HG02759 (cell line): ENCODE measurements at regions not wholly inside any gene's neighbourhood (a gene's known extent, or its start where the extent isn't known, plus 50 kb on each side); places are given as distances from the start of the nearest gene placed in this dataset.

ENCODE experiments used
- ATAC-seq: cut with Tn5 transposase; IDR thresholded peaks from one replicate; pipeline ENCODE4 v1.9.1; 2021; ENCODE audit warnings: mild to moderate bottlenecking, moderate library complexity; ENCODE audit not compliant: unreplicated experiment

DNA sequence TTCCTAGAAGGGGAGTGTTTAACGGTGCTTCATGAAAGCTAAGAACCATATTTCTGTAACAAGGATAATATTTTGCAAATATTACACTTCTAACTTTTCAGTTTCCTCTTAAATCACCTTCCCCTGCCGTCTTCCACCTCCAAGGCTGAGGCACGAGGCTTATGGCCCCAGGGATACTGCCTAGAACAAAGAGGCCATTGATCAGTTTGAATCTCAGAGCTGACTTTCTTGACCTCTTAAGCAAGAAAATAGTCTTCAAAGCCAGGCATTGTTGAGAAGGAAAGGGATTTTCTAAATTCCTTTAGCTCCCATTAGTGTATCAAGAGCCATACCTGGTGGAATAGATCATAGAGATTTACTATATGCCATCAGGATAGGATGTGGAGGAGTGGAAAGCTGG is 566.2 kb downstream of the BNC2 start:
- no peak for ATAC-seq

DNA sequence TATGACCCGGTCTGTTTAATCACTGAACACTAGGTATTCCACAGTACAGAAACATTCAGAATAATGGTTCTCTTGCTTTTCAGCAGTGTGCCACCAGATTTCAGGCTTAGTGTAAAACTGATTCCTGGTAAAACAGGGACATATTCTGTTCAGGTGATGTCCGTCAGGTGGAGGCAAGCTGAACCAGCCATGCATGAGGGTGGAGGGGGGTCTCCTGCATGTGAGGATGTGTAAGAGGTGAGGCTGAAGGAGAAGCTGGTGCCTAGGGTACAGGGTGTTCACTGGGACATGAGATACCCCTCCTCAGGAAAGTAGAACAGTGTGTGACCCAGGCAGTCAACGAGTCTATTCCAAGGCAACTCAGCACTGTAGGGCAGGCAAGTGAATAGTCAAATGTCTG is 563.9 kb downstream of the BNC2 start:
- no peak for ATAC-seq

DNA sequence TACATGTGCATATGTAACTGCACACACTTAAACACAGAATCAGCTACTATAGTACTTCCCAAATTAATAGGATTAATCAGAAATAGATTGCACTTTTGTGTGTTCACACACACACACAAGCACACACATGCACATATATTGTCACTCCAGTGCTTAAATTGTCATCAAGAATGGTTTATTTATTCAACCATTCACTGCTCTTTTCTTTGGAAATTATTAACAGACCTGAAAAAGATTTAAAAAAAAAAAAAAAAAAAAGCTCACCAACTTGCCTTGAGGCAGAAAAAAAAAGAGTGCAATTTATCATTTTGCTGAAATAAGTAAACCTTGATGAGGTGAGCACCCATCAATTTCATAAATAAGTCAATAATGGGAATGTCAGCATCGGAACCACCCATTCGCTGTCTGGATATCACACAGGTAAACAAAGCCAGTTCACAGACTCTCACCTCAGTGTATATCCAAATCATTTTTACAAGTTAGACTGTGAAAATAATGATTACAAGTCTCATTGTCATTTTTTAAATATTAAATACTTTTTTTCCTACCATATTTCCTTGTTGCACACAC is 562.8 kb downstream of the BNC2 start:
- ATAC-seq: no peak

DNA sequence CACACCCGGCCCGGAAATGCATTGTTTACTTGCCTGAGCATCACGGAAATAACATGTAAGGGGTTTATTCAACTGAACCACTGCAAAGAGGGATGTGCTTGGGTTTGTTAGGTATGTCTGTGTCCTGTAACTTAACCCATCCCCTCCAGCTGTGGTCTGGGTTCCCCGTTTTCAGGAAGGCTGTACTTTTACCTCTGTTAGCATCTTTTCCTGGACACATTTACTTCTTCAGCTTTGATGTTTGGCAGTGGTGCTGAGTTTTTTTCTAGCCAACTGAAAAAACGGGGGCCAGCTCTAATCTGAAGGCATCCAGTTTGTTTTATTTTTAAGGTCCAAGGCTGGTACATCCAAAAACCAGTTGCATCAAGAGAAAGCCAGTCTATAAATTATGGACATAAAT is 561.8 kb downstream of the BNC2 start:
- ATAC-seq: no peak

DNA sequence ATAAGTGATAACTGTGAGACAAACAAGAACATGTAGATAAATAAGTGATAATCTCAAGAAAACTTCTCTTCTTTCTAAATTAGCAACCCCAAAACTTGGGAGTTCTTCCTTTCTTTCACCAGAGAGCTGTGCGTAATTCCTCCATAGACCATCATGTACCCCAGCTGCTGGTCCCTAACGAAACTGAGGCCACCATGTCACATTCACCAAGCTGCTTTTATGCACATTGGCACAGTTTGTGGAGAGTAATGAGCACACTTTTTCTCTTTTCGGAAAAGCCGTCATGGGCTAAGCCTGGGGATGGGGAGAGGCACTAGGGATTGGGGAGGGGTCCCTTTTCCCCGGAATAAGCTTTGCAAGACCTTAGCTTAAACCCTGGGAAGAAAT is 561.4 kb downstream of the BNC2 start:
- ATAC-seq: no peak

DNA sequence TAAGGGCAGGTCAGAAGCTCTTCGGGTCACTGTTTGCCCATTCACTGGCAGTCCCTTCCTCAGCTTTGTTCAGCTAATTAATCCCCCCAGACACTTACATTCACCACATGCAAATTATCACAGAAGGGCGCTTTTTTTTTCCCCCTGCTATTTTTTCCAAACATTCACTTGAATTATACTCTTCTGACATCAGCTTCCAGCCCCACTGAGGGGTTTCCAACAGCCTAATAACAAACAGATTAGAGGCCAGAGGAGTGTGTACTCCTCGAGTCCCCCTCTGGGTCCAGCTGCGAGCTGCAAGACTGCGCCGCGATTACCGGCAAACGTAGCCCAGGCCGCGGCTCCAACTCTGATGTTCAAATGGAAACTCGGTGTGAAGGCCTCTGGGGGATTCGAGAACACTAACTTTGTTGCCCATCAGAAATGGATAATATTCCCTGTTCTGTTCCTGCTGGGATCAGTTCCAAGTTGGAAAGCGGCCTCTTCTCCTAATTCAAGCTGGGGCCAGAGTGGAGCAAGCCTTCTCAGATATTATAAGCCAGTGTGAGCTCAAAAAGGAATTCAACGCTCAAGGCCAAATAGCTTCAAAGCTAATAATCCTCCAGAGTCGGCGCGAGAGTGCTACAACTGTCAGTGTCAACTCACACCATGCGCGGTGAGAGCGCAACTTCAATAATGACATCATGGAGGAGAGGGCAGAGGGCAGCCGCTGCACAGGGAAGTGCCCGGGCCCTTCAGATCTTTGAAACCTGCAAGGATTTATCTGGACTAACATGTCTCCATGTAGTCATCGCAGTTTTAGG is 560.8 kb downstream of the BNC2 start:
- ATAC-seq: no peak

DNA sequence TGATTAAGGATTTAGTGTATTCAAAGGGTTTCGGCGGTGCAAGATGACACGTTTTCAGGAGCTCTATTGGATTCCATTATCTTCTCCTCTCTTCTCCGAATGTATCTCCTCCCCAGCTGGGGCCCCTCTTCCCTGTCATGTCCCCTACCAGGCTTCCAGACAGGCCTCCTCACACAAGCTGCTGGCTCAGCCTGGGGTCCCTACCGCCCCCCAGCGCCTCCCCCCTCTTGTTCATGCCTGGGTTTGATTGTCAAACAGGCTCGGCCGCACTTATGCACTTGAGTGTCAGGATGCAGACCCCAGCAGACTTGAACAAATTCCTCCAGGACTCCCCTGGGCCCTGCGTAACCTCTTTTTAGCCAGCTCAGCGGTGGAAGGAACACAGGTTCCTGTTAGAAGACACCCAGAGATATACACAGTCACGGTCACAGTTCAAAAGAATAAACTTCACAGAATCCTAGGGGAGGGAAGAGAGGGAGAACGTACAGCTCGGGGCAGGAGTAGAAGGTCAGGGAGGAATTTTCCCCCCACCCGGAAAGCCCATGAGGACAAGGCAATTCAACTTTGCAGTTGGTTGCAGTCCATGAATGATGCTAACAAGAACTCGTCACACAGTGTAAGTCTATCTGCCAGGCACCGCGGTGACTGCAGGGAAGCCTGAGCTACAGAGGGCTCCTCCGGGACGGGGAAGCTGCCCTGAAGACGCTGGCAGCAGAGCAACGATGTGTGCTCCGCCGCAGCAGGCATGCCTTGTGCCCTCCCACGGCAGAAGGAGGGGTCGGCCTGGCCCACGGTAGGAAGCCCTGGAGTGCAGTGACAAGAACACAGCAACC is 560.0 kb downstream of the BNC2 start:
- no peak for ATAC-seq

DNA sequence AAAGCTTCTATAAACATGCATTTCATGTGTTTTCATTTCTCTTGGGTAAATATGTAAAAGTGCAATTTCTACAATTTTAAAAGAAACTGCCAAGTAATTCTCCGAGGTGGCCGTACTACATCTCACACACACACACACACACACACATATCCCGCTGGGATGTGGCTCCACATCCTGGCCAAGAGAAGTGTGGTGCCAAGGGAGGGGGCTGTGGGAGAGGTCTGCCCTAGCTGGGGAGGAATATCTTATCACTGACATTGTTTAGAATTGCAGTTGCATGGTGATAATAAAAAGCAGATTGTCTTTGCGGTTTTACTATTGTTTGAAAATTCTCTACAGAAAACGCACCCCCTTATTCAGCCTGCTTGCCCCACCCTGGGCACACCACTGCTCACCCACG is 558.4 kb downstream of the BNC2 start:
- ATAC-seq: no peak

DNA sequence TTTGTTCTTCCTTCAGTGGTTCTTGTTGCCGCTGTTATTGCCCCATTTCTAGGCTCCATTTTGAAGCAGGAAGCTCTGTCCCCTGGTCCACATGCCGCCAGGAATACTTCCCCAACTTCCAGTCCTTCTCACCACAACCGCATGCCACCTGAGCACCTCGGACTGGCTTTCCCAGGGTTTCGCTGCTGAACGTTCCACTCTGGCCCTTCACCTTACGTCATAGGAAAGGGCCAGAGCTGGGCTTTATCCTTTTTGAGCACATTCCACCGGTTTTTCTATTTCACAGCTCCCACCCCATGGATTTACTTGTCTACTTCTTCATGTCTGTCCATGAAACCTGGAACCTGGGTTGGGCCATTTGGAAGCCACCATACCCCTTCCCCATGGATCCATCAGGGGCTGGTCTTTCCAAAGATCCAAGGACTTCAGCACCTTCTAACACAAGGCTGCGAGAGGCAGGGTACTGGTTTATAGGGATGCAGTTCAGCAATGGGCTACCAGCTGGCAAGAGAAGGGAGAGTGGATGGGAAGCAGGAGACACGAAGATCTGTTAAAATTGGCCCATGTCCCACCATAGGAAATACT is 557.4 kb downstream of the BNC2 start:
- no peak for ATAC-seq

DNA sequence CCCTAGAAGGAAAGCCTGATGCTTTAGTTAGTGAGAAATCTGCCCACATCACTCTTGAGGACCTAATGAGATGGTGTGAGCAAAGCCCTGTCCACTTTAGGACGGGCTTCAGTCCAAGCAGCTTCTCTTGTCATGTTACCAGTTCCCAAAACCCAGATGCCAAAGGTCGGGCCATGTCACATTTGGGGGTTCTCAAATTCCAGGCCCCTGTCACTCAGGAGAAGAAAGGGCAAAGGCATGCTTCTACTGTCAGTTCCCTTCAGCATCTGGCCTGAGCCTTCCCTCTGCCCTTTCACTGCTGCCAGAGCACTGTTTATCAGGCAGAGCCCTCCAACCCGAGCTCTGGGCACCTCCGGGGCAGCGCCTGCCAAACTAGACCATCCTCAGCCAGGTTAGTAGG is 556.0 kb downstream of the BNC2 start:
- no peak for ATAC-seq

DNA sequence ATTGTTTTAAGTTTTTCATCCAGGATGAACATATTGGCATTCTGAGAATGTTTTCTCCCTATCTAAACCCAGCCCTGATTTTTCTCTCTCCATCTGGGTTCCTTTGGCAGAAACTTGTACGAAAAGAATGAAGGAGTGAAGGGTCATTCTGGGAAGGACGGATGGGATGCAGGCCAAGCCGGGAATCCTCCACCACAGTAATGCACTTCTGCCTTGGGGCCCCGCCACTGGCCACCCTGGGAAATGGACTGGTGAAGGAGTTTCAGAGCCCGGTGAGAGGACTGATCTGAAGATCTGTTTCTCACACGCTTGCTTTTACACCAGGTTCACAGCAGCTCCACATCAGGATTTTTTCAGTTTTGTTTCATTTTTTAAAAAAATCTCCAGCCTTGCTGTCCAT is 554.8 kb downstream of the BNC2 start:
- no peak for ATAC-seq

DNA sequence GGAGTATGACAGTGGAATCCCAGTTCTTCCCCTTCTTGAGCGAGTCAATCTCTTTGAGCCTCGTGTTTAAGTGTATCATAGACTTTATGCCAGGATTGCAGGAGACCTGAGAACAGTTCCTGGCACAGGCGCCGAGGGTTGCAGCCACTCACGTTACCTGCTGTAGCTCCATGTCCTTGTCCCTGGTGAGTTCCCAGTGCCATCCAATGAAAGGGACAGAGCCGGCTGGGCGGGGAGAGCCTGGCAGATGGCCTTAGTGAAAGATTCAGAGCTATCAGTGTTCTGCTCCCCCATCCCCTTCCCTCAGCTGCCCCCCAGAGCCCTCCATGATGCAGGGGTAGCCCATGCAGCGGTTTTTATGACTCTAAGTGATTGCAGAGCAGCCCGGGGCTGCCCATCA is 554.0 kb downstream of the BNC2 start:
- no peak for ATAC-seq

DNA sequence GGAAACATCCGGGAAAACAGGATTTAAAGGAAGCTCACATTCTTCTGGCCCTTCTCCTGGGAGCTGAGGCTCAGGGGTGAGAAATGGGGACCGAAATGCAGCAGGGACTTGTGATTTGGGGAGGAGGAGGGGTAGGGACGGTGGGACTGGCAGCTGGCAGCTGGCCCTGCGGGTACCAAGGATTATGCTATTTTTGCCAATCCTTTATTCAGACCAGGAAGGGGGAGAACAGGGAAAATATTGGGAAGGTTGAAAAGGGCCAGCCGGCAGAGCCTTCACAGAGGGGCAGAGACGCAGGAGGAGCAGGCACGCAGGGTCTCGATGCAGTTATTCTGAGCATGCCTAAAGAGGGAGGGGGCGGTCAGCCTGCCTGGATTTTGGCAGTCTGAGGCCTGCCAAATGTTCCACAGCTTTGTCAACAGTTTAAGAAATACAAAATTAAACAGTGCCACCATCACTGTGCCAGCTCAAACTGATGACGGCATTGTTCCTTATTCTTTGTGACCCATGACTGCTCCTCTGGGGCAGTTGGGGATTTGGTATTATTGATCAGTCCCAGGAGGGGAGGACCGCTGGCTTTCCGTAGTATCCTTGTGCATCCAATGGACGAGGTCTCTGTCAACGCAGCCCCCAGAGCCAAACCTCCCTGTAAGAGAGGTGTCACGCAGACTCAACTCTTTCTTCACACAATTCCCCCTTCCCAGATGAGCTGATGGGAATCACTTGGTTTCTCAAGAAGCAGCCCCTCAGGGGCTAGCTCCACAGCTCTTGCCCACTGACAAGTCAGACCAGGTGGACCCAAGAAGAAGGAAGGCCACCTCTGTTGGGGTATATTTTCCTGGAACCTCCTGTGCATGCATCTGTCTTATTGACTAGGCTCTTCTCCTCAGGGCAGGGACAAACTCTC is 553.3 kb downstream of the BNC2 start:
- no peak for ATAC-seq

DNA sequence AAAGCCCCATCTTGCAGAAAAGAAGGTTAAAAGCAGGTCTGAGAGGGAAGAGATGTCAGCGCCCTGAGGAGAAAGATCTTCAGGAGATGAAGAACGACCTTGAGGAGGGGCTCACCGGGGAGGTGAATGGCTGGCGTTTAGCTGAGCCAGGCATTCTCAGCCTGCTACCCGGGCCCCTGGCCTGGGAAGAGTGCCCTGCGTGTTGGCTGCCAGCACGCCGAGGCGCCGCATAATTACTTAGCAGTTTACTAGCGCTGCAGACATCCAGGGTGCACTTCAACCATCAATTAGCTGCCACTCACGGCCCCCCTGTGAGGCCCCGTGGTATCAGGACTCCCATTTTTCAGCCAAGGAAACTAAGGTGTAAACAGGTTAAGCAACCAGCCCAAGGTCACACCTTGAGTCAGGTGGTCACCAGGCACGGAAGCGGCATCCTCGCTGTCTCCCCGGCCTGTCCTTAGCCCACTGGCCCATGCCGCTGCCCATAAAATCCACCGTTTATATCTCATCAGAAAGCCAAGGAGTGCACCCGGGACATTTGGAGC is 551.9 kb downstream of the BNC2 start:
- no peak for ATAC-seq

DNA sequence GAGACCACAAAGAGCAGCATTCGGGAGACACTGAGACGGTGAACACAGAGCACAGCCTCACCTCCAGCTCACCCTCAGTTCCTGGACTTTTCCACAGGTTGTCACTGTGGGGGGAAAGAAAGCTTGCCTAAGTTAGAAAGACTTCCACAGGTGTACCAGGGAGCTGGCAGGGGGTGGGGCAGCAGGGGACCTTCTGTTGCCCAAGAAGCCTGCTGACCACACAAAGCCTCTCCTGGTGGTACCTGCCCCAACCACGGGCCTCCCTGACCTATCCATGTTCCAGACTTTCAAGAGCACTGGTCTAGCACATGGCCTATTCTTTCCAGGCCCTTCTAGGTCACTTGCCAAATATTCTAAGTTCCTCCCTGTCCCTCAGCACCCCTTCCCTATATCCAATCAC is 550.8 kb downstream of the BNC2 start:
- no peak for ATAC-seq

DNA sequence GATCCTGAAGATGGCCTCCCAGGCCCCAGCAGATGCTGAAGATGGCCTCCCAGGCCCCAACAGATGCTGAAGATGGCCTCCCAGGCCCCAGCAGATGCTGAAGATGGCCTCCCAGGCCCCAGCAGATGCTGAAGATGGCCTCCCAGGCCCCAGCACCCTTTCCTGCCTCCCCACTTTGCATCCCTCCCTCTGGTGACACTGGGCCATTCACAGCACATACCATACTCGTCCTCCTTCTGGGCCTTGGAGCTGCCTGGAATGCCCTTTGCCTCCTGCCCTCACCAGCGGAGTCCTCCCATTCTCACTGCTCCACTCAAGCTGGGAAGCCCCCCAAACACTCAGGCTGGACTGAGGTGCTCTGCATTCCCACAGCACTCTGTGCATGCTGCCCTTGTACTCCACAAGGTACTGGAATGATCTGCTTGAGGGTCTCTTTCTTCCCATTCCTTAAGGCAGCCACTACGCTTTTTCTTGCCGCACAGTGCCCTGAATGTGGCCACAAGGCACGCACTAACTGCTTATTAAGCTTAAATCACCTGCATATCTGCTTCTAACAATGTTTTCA is 550.0 kb downstream of the BNC2 start:
- ATAC-seq: no peak

DNA sequence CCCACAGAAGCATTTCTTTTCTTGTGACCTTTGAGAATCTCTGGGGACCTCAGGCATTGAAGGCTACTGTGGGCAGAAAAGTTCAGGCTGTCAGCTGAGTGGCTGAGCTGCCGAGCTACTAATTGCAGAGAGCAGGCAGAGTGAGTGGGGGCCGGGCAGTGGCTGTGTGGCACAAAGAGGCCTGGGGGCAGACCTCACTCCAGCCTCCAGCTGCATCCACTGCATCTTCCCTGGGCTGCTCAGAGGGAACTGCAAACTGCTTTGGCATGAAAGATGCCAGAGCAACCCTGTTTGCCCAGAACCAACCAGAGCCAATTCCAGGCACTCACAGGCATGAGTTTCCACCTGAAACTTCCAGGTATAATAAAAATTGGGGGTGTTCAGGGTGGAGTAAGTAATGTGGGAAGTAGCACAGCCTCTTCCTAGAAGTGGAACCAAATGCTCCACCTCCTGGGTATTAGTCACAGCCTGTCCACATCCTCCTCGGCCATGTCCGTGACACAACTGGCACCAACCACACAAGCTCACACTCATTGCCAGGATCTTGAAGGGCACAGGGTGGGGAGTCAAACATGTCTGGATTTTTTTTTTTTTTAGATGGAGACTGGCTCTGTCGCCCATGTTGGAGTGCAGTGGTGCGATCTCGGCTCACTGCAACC is 548.9 kb downstream of the BNC2 start:
- ATAC-seq: no peak

DNA sequence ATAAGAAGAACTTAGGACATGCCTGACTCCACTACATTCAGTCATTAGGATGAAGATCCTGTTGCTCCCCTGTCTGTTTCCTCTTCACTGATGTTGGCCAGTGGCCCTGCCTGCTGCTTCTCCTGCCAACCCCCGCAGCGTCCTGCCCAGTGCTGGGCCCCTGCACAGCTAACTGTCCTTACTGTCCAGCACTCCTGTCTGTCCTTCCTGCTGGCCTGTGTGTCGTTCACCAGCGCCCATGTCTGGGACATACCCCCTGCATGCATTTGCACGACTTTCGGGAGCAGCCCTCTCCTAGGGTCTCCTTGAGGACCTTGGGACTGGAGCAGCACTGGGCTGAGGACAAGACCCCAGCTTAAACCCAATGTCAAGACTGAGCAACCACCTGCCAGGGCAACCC is 547.6 kb downstream of the BNC2 start:
- ATAC-seq: no peak

DNA sequence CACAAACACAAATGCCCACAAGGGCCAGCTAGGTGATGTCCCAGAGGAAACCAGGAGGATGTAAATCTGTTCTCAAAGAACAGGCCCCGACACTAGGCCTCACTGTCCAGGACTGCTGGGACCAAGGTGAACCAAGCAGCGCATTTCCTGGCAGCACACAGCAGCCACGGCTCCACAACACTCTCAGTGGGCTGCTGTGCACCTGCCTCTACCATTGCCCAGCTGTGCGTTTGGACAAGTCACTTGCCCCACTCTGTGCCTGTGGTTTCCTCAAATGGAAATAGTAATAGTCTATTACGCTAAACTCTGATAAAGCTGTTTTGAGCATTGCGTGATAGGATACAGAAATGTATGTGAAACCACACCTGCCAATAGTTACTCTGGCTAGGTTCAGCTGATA is 544.5 kb downstream of the BNC2 start:
- no peak for ATAC-seq

DNA sequence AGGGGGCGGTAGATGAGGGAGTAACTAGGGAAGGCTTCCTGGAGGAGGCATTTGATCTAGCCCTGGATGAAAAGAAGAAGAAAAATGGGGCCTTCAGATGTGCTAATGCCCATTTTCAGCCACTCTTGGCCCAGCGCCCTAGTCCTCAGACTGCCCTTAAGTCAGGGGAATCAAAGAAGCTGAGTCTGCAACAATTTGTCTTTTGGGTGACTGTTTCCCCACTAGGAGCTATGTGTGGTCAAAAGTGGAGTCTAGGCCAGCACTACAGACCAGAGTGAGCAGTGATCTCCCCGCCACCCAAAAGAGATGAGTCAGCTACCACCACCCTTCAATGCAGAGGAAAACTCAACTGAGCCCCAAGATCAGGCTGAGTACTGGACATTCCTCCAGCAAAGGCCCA is 542.1 kb downstream of the BNC2 start:
- ATAC-seq: no peak
